GM12878 (cell line): ENCODE measurements at regions not wholly inside any gene's neighbourhood (a gene's known extent, or its start where the extent isn't known, plus 50 kb on each side); places are given as distances from the start of the nearest gene placed in this dataset.

ENCODE experiments used
- ATAC-seq: fragments of 200-7000 bp; cut with Tn5 transposase; 3 replicates; pipeline ENCODE4 v1.9.1; 2020; ENCODE audit warnings: mild to moderate bottlenecking, moderate library complexity
- BruUV-seq: library from RNA; stranded (reverse); fragments of 400-500 nt; replicated peaks from 2 replicates; lab custom pipeline; 2021; lab: Mats Ljungman, UMichigan
- CTCF ChIA-PET: fragments of 300-600 bp; sonication (Branson Sonifier 250); formaldehyde crosslinking; extraction: SDS; loops from one replicate; lab custom pipeline; 2021; ENCODE audit warnings: inconsistent platforms; lab: Yijun Ruan, JAX
- POLR2A ChIA-PET: fragments of 350-600 bp; formaldehyde crosslinking; extraction: SDS; loops from one replicate; lab custom pipeline; 2021; ENCODE audit warnings: inconsistent platforms; lab: Charles Lee
- RAD21 ChIA-PET: fragments of 300-600 bp; sonication (Branson Sonifier 250); formaldehyde crosslinking; loops from one replicate; lab custom pipeline; 2023; ENCODE audit warnings: antibody characterized with exemption; ENCODE audit not compliant: unreplicated experiment; lab: Charles Lee
- SMC1A ChIA-PET: fragments of 300-600 bp; sonication (Branson Sonifier 250); formaldehyde crosslinking; loops from one replicate; lab custom pipeline; 2023; ENCODE audit not compliant: unreplicated experiment, uncharacterized antibody; lab: Charles Lee
- DNase-seq: peaks from one replicate; pipeline ENCODE4 v3.0.0-alpha.2; 2011; ENCODE audit warnings: low read depth, low spot score
- FAIRE-seq: peaks from 3 replicates; lab custom pipeline; 2011; peaks lifted over from hg19 to GRCh38; lab: Jason Lieb, UNC
- H2AFZ ChIP-seq: 2 replicates; pipeline ENCODE4 v1.6.0; 2011; ENCODE audit warnings: low read depth, low read length, control low read depth; ENCODE audit not compliant: control insufficient read depth
- H3K27ac ChIP-seq: 2 replicates; pipeline ENCODE4 v1.5.1; 2011; ENCODE audit warnings: control low read depth; ENCODE audit not compliant: control insufficient read depth, insufficient read depth
- H3K27me3 ChIP-seq, 2 experiments: replicated peaks in 1 of 2; 2 replicates each; pipeline versions ENCODE4 v1.6.0 to v1.6.1; 2011; ENCODE audit warnings: low read length in 1 of 2; ENCODE audit not compliant: control insufficient read depth in 2 of 2, insufficient read depth in 2 of 2
- H3K36me3 ChIP-seq, 2 experiments: 2 replicates each; pipeline ENCODE4 v1.5.1; 2011; ENCODE audit warnings: low read length in 1 of 2; ENCODE audit not compliant: control insufficient read depth in 2 of 2, insufficient read depth in 2 of 2
- H3K4me1 ChIP-seq: 2 replicates; pipeline ENCODE4 v1.6.1; 2011; ENCODE audit warnings: mild to moderate bottlenecking, low read length, moderate library complexity, mixed read lengths; ENCODE audit not compliant: control insufficient read depth, insufficient read depth
- H3K4me2 ChIP-seq: 2 replicates; pipeline ENCODE4 v1.6.0; 2011; ENCODE audit warnings: control low read depth; ENCODE audit not compliant: control insufficient read depth, insufficient read depth
- H3K4me3 ChIP-seq: fragments of 200-600 bp; sonication (generic); 2 replicates; pipeline ENCODE4 v1.5.1; 2016
- H3K79me2 ChIP-seq: 2 replicates; pipeline ENCODE4 v1.6.0; 2011; ENCODE audit warnings: low read length; ENCODE audit not compliant: control insufficient read depth, insufficient read depth
- H3K9ac ChIP-seq: 2 replicates; pipeline ENCODE4 v1.8.0; 2011; ENCODE audit warnings: low read length, control low read depth, mixed read lengths; ENCODE audit not compliant: control insufficient read depth, insufficient read depth
- H3K9me3 ChIP-seq: replicated peaks from 3 replicates; pipeline ENCODE4 v1.5.1; 2011; ENCODE audit warnings: mild to moderate bottlenecking, low read length; ENCODE audit not compliant: control insufficient read depth, insufficient read depth
- H4K20me1 ChIP-seq: 2 replicates; pipeline ENCODE4 v1.6.0; 2011; ENCODE audit not compliant: control insufficient read depth, insufficient read depth
- CBFB ChIP-seq: IDR thresholded peaks from 2 replicates; pipeline ENCODE4 v1.6.1; 2016; ENCODE audit warnings: antibody characterized with exemption, low read depth
- CREB1 ChIP-seq: IDR thresholded peaks from 2 replicates; pipeline ENCODE4 v1.6.1; 2012; ENCODE audit warnings: low read depth, mild to moderate bottlenecking, inconsistent platforms
- EED ChIP-seq: sonication (generic); IDR thresholded peaks from 2 replicates; pipeline ENCODE4 v1.6.1; 2016; ENCODE audit warnings: antibody characterized with exemption, low read depth
- ETV6 ChIP-seq, 2 experiments: fragments of 450-650 bp in 1 of 2; IDR thresholded peaks in 1 of 2; conservative IDR thresholded peaks in 1 of 2; 2 replicates each; pipeline ENCODE4 v1.6.1; 2014; ENCODE audit warnings: antibody characterized with exemption in 1 of 2, borderline replicate concordance in 1 of 2, low read depth in 1 of 2, mild to moderate bottlenecking in 1 of 2, moderate library complexity in 1 of 2
- IKZF2 ChIP-seq, 2 experiments: fragments of 450-650 bp; IDR thresholded peaks; 2 replicates each; pipeline ENCODE4 v1.6.1; 2017; ENCODE audit warnings: mild to moderate bottlenecking in 2 of 2, moderate library complexity in 2 of 2
- MXI1 ChIP-seq: fragments of 150-350 bp; IDR thresholded peaks from 2 replicates; pipeline ENCODE4 v1.6.1; 2011; ENCODE audit warnings: low read depth, mild to moderate bottlenecking, inconsistent platforms, low read length, improper control_type of control experiment
- NFXL1 ChIP-seq: fragments of 450-650 bp; IDR thresholded peaks from 2 replicates; pipeline ENCODE4 v1.6.1; 2017; ENCODE audit warnings: antibody characterized with exemption, mild to moderate bottlenecking, borderline replicate concordance
- NR2C2 ChIP-seq: IDR thresholded peaks from 2 replicates; pipeline ENCODE4 v1.6.1; 2011; ENCODE audit warnings: borderline replicate concordance, low read depth; ENCODE audit not compliant: control insufficient read depth, insufficient read length
- POLR2AphosphoS2 ChIP-seq: IDR thresholded peaks from 2 replicates; pipeline ENCODE4 v1.6.1; 2011; ENCODE audit warnings: low read depth, mild to moderate bottlenecking, low read length, improper control_type of control experiment, moderate library complexity
- POU2F2 ChIP-seq: IDR thresholded peaks from 3 replicates; pipeline ENCODE4 v1.6.1; 2011; ENCODE audit warnings: low read depth, mild to moderate bottlenecking, low read length, borderline replicate concordance
- RBBP5 ChIP-seq: fragments of 200-600 bp; sonication (generic); conservative IDR thresholded peaks from 2 replicates; pipeline ENCODE4 v1.6.1; 2016
- RELA ChIP-seq: fragments of 450-650 bp; IDR thresholded peaks from 2 replicates; pipeline ENCODE4 v1.8.0; 2014; ENCODE audit warnings: borderline replicate concordance; ENCODE audit not compliant: partially characterized antibody
- SMARCA5 ChIP-seq: fragments of 450-650 bp; IDR thresholded peaks from 2 replicates; pipeline ENCODE4 v1.6.1; 2017; ENCODE audit warnings: mild to moderate bottlenecking
- SREBF1 ChIP-seq: IDR thresholded peaks from 2 replicates; pipeline ENCODE4 v1.6.1; 2012; ENCODE audit warnings: mild to moderate bottlenecking, low read length
- USF1 ChIP-seq: IDR thresholded peaks from 2 replicates; pipeline ENCODE4 v1.6.1; 2011; ENCODE audit warnings: borderline replicate concordance, low read depth, mild to moderate bottlenecking, moderate library complexity, mixed read lengths, low read length; ENCODE audit not compliant: insufficient read depth; ENCODE audit errors: extremely low read length
- ZBED1 ChIP-seq: IDR thresholded peaks from 2 replicates; pipeline ENCODE4 v1.6.1; 2016; ENCODE audit warnings: borderline replicate concordance
- WGBS: methylation state at CpG from one replicate; pipeline ENCODE4 v1.1.6; 2016; ENCODE audit warnings: low lambda C conversion rate; ENCODE audit not compliant: insufficient replicate concordance, insufficient coverage; ENCODE audit errors: missing lambda C conversion rate; 5-methylcytosine and 5-hydroxymethylcytosine counted together
- in situ Hi-C: fragments of 300-500 bp; cut with MboI; formaldehyde crosslinking; loops from 9 replicates; pipeline ENCODE4 v1.14.3; 2018; ENCODE audit warnings: mixed read lengths
- intact Hi-C: fragments of 100-400 bp; cut with micrococcal nuclease; formaldehyde crosslinking; loops from one replicate; pipeline ENCODE4 v1.14.2; 2022; ENCODE audit not compliant: unreplicated experiment
- TF ChIP-seq, protein P1 (sequence below): IDR thresholded peaks from 2 replicates; pipeline ENCODE4 v1.6.1; 2011; ENCODE audit warnings: low read depth, low read length, improper control_type of control experiment, borderline replicate concordance
- TF ChIP-seq, protein P2 (sequence below): IDR thresholded peaks from 2 replicates; pipeline ENCODE4 v1.6.1; 2012; ENCODE audit warnings: mild to moderate bottlenecking, low read depth, low read length

- 41% methylated on average over 4 of the region's 4 CpGs for WGBS
- Histone ChIP-seq H3K9ac (no peak overlapping the region), H3K4me3 (no peak overlapping the region), H3K27ac (no peak overlapping the region), H3K4me2 (no peak overlapping the region), H3K27me3 (no peaks in the 10 kb centered on the region), H2AFZ (no peak overlapping the region), H3K9me3 (no peaks in the 10 kb centered on the region), H3K36me3 (no peaks in the 10 kb centered on the region), H4K20me1 (no peaks in the 10 kb centered on the region), H3K4me1 (no peaks in the 10 kb centered on the region), H3K79me2 (no peaks in the 10 kb centered on the region)
- BruUV-seq = no TSS peak
- ChIA-PET RAD21 (no interaction called here), POLR2A (no interaction called here), SMC1A (interaction anchor here (0.7 kb wide), 1 partner anchor 41 kb away, joined by 3 read pairs; no protein-coding TSS in a partner anchor), CTCF (interaction anchor here (1.2 kb wide), 2 partner anchors 154 to 155 kb away, joined by 3 read pairs; no protein-coding TSS in a partner anchor)
- TF ChIP-seq NFXL1 (no peak), NR2C2 (no peak), ETV6 (conservative IDR thresholded peaks at IDR 0.05 in 1 of 2, IDR thresholded peaks at IDR 0.05 in 1 of 2; ENCODE audit: borderline replicate concordance in 1 of 2, low read depth in 1 of 2) (no peak), SMARCA5 (no peak), POU2F2 (no peak), EED (no peak), ZBED1 (no peak), CBFB (no peak), POLR2AphosphoS2 (no peak), RBBP5 (no peak), CREB1 (no peak), IKZF2 (IDR thresholded peaks at IDR 0.05) (no peak), MXI1 (no peak), USF1 (no peak), SREBF1 (no peak), RELA (no peak)
- TF ChIP-seq, protein P1, sequence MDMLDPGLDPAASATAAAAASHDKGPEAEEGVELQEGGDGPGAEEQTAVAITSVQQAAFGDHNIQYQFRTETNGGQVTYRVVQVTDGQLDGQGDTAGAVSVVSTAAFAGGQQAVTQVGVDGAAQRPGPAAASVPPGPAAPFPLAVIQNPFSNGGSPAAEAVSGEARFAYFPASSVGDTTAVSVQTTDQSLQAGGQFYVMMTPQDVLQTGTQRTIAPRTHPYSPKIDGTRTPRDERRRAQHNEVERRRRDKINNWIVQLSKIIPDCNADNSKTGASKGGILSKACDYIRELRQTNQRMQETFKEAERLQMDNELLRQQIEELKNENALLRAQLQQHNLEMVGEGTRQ = no peak
- TF ChIP-seq, protein P2, sequence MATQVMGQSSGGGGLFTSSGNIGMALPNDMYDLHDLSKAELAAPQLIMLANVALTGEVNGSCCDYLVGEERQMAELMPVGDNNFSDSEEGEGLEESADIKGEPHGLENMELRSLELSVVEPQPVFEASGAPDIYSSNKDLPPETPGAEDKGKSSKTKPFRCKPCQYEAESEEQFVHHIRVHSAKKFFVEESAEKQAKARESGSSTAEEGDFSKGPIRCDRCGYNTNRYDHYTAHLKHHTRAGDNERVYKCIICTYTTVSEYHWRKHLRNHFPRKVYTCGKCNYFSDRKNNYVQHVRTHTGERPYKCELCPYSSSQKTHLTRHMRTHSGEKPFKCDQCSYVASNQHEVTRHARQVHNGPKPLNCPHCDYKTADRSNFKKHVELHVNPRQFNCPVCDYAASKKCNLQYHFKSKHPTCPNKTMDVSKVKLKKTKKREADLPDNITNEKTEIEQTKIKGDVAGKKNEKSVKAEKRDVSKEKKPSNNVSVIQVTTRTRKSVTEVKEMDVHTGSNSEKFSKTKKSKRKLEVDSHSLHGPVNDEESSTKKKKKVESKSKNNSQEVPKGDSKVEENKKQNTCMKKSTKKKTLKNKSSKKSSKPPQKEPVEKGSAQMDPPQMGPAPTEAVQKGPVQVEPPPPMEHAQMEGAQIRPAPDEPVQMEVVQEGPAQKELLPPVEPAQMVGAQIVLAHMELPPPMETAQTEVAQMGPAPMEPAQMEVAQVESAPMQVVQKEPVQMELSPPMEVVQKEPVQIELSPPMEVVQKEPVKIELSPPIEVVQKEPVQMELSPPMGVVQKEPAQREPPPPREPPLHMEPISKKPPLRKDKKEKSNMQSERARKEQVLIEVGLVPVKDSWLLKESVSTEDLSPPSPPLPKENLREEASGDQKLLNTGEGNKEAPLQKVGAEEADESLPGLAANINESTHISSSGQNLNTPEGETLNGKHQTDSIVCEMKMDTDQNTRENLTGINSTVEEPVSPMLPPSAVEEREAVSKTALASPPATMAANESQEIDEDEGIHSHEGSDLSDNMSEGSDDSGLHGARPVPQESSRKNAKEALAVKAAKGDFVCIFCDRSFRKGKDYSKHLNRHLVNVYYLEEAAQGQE = no peak
- no peak for DNase-seq
- in situ Hi-C loops (no loop called here), intact Hi-C loops (no loop called here)
- ATAC-seq = no peak
- no peak for FAIRE-seq
These were observed 280.1 kb downstream of the KIF4B start for GRCh38 chr5:155293605-155294178.
